Kidney (tissue), 13 donors: ENCODE measurements at regions not wholly inside any gene's neighbourhood (a gene's known extent, or its start where the extent isn't known, plus 50 kb on each side); places are given as distances from the start of the nearest gene placed in this dataset.

Experiments
- DNase-seq, 5 donors: peaks; one replicate each; pipeline ENCODE4 v3.0.0-alpha.2; 2013 to 2020
- FAIRE-seq: peaks from 2 replicates; lab custom pipeline; 2012; peaks lifted over from hg19 to GRCh38; lab: Jason Lieb, UNC
- H3K27ac ChIP-seq, 2 donors: one replicate each; pipeline ENCODE4 v1.7.0; 2013; ENCODE audit warnings: low read depth in 2 of 2, low read length in 2 of 2, inconsistent platforms in 1 of 2
- H3K27me3 ChIP-seq: one replicate; pipeline ENCODE4 v1.7.1; 2013; ENCODE audit warnings: low read length, inconsistent platforms; ENCODE audit not compliant: control insufficient read depth, insufficient read depth
- H3K36me3 ChIP-seq, 3 donors: one replicate each; pipeline versions ENCODE4 v1.7.0 to v1.7.1; 2013; ENCODE audit warnings: low read length in 3 of 3, control low read depth in 1 of 3, inconsistent platforms in 1 of 3; ENCODE audit not compliant: insufficient read depth in 3 of 3, control insufficient read depth in 2 of 3
- H3K4me1 ChIP-seq, 3 donors: one replicate each; pipeline versions ENCODE4 v1.7.0 to v1.7.1; 2013; ENCODE audit warnings: low read length in 3 of 3, inconsistent platforms in 1 of 3, low read depth in 1 of 3; ENCODE audit not compliant: control insufficient read depth in 2 of 3, insufficient read depth in 2 of 3
- H3K4me3 ChIP-seq, 3 donors: one replicate each; pipeline versions ENCODE4 v1.7.0 to v1.8.1; 2013; ENCODE audit warnings: low read length in 3 of 3, control low read depth in 1 of 3, inconsistent platforms in 1 of 3
- H3K9ac ChIP-seq, 3 donors: one replicate each; pipeline versions ENCODE4 v1.7.0 to v1.7.1; 2013; ENCODE audit warnings: low read length in 3 of 3, control low read depth in 1 of 3, inconsistent platforms in 1 of 3
- H3K9me3 ChIP-seq, 3 donors: one replicate each; pipeline versions ENCODE4 v1.7.0 to v1.7.1; 2013; ENCODE audit warnings: low read length in 3 of 3, control low read depth in 1 of 3, inconsistent platforms in 1 of 3; ENCODE audit not compliant: control insufficient read depth in 2 of 3, insufficient read depth in 1 of 3
- CTCF ChIP-seq: IDR thresholded peaks from 3 replicates; pipeline ENCODE4 v1.5.1; 2012; ENCODE audit warnings: mild to moderate bottlenecking, moderate library complexity, borderline replicate concordance; ENCODE audit not compliant: insufficient read depth; ENCODE audit errors: extremely low read depth
- intact Hi-C: fragments of 100-400 bp; cut with DNase I; formaldehyde crosslinking; loops from one replicate; pipeline ENCODE4 v1.11.1; 2022
- donor health status: control.
- donor health status: control.
- donor health status: control.
- donor health status: control.
- donor health status: control.
- donor health status: DM: yes; HTN: yes; CAD: no.
- donor health status: Normal renal cell carcinoma (clear cell type).

GRCh38 chr2:67625178-67625577 lies 228.0 kb downstream of the ETAA1 start:
- H3K4me1 ChIP-seq: no peaks in the 10 kb centered on the region
- TF ChIP-seq CTCF: no peak
- no peaks in the 10 kb centered on the region for H3K9me3 ChIP-seq
- FAIRE-seq (no peak), DNase-seq (no peak)
- no peak overlapping the region for H3K9ac ChIP-seq
- H3K36me3 ChIP-seq: no peaks in the 10 kb centered on the region
- H3K27me3 ChIP-seq: no peaks in the 10 kb centered on the region
- no peak overlapping the region for H3K4me3 ChIP-seq
- intact Hi-C loops: no loop called here
- no peak overlapping the region for H3K27ac ChIP-seq

GRCh38 chr2:67625690-67626475 lies 228.8 kb downstream of the ETAA1 start:
- FAIRE-seq (no peak), DNase-seq (peak in 1 of 5 donors; percentile 44)
- no peak for TF ChIP-seq CTCF
- H3K27ac ChIP-seq: no peak overlapping the region
- H3K4me3 ChIP-seq: no peak overlapping the region
- H3K9ac ChIP-seq: no peak overlapping the region
- H3K4me1 ChIP-seq: no peaks in the 10 kb centered on the region
- intact Hi-C loops: no loop called here
- H3K36me3 ChIP-seq: no peaks in the 10 kb centered on the region
- H3K9me3 ChIP-seq: no peaks in the 10 kb centered on the region
- no peaks in the 10 kb centered on the region for H3K27me3 ChIP-seq

GRCh38 chr2:67626656-67627055 lies 229.5 kb downstream of the ETAA1 start:
- Histone ChIP-seq H3K27ac (no peak overlapping the region), H3K9me3 (no peaks in the 10 kb centered on the region), H3K27me3 (no peaks in the 10 kb centered on the region), H3K9ac (no peak overlapping the region), H3K36me3 (no peaks in the 10 kb centered on the region), H3K4me1 (no peaks in the 10 kb centered on the region), H3K4me3 (no peak overlapping the region)
- no peak for FAIRE-seq
- intact Hi-C loops: no loop called here
- no peak for DNase-seq
- TF ChIP-seq CTCF: no peak
